Esophagus squamous epithelium (tissue), 4 donors: ENCODE measurements at regions not wholly inside any gene's neighbourhood (a gene's known extent, or its start where the extent isn't known, plus 50 kb on each side); places are given as distances from the start of the nearest gene placed in this dataset.

Experiments used
- POLR2A ChIP-seq, 4 donors: fragments of 450-650 bp; IDR thresholded peaks; one replicate each; pipeline ENCODE4 v1.6.1; 2017; ENCODE audit warnings: antibody characterized with exemption in 4 of 4, mild to moderate bottlenecking in 4 of 4, moderate library complexity in 3 of 4
- TF ChIP-seq, protein P1 (sequence below), 6 experiments: fragments of 450-650 bp in 4 of 6; fragments of 200-600 bp in 2 of 6; sonication (generic) in 2 of 6; IDR thresholded peaks; one replicate each; pipeline ENCODE4 v1.5.1; 2016 to 2019; ENCODE audit warnings: antibody characterized with exemption in 6 of 6, mild to moderate bottlenecking in 4 of 6, moderate library complexity in 4 of 6

DNA sequence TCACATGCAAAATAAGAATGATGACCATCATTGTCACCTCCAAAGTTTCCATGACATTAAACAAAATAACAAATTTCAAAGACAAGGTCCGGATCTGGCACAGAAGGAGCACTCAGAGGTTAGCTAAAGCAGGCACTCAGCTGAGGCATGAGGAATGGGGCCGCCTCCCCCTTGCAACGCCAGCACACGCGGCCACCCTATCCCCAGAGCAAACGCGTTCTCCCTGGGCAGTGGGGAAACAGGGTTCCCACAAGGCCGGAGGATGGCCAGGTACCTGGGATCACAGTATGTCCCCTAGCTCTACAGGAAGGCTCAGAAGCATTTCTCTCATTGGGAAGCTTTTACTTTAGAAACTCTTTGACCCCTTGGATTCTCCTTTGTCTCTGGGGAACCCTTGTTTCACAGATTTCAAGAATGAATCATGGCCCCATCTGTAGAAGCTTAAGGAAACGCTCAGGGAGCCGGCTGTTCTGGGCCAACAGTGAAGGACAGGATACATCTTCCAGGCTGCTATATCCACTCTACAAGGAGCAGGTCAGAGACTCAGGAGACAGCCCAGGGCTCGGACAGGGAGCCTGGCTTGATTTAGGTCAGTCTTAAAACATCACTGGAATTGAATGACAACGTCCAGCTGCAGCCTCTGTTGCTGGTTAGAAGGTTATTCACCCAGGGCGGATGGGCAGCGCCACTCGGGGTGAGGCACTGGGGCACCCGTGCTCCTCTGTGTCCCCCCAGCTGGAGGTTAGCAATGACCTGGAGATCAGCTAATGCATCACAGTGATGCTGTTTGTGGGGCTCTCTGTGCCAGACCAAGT lies 496.4 kb downstream of the NPHP4 start:
- TF ChIP-seq, protein P1, sequence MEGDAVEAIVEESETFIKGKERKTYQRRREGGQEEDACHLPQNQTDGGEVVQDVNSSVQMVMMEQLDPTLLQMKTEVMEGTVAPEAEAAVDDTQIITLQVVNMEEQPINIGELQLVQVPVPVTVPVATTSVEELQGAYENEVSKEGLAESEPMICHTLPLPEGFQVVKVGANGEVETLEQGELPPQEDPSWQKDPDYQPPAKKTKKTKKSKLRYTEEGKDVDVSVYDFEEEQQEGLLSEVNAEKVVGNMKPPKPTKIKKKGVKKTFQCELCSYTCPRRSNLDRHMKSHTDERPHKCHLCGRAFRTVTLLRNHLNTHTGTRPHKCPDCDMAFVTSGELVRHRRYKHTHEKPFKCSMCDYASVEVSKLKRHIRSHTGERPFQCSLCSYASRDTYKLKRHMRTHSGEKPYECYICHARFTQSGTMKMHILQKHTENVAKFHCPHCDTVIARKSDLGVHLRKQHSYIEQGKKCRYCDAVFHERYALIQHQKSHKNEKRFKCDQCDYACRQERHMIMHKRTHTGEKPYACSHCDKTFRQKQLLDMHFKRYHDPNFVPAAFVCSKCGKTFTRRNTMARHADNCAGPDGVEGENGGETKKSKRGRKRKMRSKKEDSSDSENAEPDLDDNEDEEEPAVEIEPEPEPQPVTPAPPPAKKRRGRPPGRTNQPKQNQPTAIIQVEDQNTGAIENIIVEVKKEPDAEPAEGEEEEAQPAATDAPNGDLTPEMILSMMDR (IDR thresholded peaks at IDR 0.05): no peak
- no peak for TF ChIP-seq POLR2A (IDR thresholded peaks at IDR 0.05)
